Thyroid gland (tissue), 4 donors: ENCODE measurements at regions not wholly inside any gene's neighbourhood (a gene's known extent, or its start where the extent isn't known, plus 50 kb on each side); places are given as distances from the start of the nearest gene placed in this dataset.

Experiments used
- CTCF ChIP-seq, 6 experiments: fragments of 200-600 bp in 3 of 6; fragments of 450-650 bp in 3 of 6; sonication (generic) in 3 of 6; IDR thresholded peaks; one replicate each; pipeline ENCODE4 v1.5.1; 2016 to 2019; ENCODE audit warnings: antibody characterized with exemption in 6 of 6, mild to moderate bottlenecking in 2 of 6, inconsistent platforms in 1 of 6, moderate library complexity in 1 of 6
- POLR2A ChIP-seq, 2 donors: fragments of 450-650 bp; IDR thresholded peaks; one replicate each; pipeline ENCODE4 v1.6.1; 2017; ENCODE audit warnings: antibody characterized with exemption in 2 of 2, mild to moderate bottlenecking in 2 of 2, moderate library complexity in 1 of 2

- TF ChIP-seq POLR2A (IDR thresholded peaks at IDR 0.05) (no peak), CTCF (IDR thresholded peaks at IDR 0.05) (no peak)
These were observed 120.9 kb upstream of the TARS1 start for GRCh38 chr5:33319841-33320240.
